Activated CD4-positive, CD25-positive, alpha-beta regulatory T cell treated with anti-CD3 and anti-CD28 coated beads, Interleukin-2, amount 50 U/mL, for 24 hours (primary cell): ENCODE measurements at regions not wholly inside any gene's neighbourhood (a gene's known extent, or its start where the extent isn't known, plus 50 kb on each side); places are given as distances from the start of the nearest gene placed in this dataset.
"Not testable (repeated sequence)": the region's sequence is repeated elsewhere in the genome, so short reads cannot be mapped to it uniquely, and the experiment has no call there.

Source experiments
- ATAC-seq, 2 donors: fragments of 150-1000 bp; cut with Tn5 transposase; one replicate each; pipeline ENCODE4 v1.10.0; 2021; ENCODE audit warnings: mild to moderate bottlenecking in 1 of 2, moderate library complexity in 1 of 2

DNA sequence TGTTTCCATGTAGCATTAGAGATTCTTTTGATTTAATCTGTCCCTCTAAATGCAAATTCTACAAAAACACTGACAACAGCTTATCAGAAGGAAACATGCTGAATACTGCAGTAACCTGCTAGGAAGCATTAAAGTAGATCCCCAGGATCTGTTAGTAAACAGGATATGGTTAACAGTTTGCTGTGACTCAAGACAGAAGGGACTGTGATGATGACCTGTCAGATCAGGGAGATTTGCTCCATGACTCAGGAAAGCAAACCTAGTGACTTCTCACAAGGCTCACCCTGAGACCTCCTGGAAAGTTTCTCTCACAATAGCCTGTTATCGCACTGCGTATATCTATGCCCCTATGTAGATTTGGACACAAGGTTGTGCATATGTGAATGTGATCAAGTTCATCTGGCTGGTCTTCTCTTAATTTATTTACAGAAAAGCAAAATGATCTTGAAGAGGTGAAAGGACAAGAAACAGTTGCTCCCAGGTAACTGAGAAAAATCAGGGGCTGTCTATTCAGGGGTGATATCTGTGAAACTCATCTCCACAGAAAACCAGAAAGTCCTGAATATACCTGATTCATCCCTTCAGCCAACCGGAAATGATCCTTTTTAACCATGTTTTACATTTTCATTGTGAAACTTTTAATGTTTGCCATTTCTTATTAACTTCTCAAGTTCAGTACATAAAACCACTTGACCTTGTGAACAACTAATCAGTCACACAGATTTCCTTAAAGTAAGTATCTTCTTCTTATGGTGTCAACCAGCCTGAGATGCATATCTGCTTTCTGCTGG, 333.1 kb upstream of the COX7C start:
- ATAC-seq = peak; percentile 27 to 42

DNA sequence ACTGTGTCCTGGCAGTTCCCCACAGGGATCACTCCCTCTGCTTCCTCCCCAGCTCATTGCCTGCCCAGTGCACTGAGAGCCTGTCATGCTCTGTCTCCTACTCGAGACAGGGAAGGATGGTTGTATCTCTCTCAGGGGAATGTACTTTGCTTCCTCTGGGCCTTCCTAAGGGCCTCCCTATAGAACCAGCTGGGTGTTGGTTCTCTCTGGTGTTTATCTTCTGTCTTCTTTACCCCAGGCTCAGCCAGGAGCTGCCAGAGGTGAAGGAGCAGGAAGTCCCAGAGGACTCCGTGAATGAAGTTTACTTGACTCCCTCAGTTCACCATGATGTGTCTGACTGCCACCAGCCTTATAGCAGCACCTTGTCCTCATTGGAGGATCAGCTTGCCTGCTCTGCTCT, 330.3 kb upstream of the COX7C start:
- ATAC-seq = not testable (repeated sequence)

- ATAC-seq = not testable (repeated sequence)
These were observed 328.0 kb upstream of the COX7C start for GRCh38 chr5:86289786-86290185.

DNA sequence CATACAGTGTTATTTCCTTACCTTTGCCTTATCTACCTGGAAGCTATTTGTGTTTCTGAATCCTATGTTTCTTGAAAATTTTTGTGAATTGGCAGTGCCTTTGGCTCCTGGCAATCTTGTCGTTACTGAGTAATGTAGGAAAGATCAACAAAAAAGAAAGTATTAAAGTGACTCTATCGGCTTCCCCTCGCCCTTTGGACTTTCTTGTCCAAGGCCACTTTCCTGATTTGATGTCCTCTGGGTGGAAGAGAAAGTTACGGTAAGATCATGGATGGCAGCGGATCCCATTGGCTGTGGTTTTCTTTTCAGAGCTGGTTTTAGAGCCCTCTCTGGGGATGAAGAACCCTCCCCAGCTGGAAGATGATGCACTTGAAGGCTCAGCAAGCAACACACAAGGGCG, 324.9 kb upstream of the COX7C start:
- ATAC-seq = not testable (repeated sequence)

DNA sequence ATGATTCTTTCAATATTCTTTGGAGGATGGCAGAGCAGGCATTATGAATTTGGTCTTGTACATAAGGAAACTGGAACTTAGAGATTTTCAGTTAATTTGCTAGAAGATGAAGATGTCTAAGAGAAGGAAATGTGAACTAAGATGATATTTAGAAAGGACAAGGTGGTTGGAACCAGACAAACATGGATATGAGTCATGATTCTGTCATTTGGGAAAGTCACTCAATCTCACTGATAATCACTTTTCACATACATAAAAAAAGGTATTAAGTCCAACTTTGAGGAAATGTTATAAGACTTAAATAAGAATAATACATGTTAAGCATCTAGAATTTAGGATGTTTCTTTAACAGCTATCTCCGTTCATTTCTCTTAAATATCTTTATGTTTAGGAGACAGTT, 315.1 kb upstream of the COX7C start:
- ATAC-seq = not testable (repeated sequence)

GRCh38 chr5:86305050-86305449, 312.7 kb upstream of the COX7C start:
- not testable (repeated sequence) for ATAC-seq

GRCh38 chr5:86314951-86315350, 302.8 kb upstream of the COX7C start:
- ATAC-seq = no peak

DNA sequence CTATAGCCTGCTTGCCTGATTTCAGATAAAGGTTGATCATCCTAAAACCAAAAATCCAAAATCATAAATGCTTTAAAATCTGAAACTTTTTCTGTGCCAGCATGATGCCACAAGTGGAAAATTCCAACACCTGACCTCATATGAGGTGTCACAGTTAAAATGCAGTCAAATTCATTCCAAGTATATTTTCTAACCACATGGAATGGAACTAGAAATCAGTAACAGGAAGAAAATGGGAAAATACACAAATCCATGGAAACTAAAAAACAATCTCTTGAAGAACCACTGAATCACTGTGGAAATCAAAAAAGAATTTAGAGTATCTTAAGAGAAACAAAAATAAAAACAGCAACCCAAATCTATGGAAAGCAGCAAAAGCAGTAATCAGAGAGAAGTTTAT, 297.5 kb upstream of the COX7C start:
- ATAC-seq = no peak

DNA sequence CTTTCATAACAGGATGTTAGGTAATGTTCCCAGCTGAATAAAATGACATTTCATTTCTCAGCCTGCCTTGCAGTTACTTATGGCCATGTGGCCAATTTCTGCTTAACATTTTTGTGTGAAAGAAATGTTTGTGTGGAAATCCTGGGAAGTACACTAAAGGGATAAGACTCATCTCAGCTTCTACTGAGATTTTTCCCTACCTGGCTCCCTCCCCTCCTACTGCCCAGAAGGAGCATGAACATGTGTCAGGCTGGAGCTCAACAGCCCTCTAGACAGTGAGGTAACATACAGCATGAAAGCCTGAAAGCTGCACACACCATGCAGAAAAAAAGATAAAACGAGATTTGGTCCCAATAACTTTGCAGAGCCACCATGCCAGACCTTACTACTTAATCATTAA, 288.4 kb upstream of the COX7C start:
- ATAC-seq = no peak

DNA sequence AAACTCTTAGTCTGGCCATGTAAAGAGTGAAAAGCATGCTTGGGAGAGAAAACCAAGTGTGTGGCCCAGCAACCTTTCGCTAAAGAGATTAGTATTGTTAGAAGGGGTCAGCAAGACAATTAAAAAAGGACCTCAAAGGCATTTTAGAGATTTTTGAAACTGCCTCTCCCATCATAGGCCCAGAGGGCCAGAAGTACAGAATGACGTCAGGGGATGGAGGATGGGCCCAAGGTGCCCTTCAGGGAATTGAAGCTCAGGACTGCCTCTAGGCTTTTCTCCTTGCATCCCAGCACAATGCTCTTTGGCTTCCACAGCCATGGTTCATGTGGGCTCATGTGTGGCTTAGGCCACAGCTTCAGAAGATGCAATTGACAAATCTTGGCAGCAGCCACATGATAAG, 287.0 kb upstream of the COX7C start:
- ATAC-seq = no peak

- no peak for ATAC-seq
These were observed 284.9 kb upstream of the COX7C start for GRCh38 chr5:86332851-86333250.

DNA sequence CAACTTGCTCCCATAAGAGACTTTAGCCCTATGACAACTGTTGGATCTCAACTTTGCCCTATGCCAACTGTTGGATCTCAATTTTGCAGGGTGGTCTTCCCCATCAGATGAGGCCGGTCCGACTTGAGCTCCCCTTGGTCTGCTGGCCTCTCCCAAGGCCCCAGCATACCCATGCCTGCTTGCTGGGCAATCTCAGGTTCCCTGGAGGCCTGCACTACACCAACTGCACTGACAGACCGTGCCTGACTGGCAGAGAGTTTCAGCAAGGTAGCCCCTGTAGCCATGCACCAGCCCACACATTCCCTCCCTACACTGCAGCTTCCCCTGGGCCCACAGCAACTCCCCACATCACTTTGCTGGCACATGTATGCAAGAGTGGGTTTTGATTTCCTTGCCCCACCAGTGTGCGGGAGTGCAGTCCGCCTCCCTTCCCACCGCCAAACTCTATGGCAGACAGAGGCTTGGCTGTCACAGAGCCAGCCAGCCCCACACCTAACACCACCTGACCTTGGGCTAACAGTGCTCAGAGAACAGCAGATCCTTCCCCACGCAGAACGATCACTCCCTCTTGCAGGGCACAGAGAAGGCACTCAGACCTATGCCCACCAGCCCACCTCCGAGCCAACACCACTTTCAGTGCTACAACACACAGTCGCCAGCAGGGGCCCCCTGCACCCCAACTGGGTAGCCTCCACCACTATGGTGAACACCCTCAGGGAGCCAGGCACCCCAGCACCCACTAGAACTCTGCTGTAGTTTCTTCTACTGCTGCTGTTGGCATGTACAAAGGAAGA, 279.9 kb upstream of the COX7C start:
- no peak for ATAC-seq

- ATAC-seq = no peak
These were observed 263.1 kb upstream of the COX7C start for GRCh38 chr5:86354664-86355063.

- no peak for ATAC-seq
These were observed 256.9 kb upstream of the COX7C start for GRCh38 chr5:86360801-86361200.

DNA sequence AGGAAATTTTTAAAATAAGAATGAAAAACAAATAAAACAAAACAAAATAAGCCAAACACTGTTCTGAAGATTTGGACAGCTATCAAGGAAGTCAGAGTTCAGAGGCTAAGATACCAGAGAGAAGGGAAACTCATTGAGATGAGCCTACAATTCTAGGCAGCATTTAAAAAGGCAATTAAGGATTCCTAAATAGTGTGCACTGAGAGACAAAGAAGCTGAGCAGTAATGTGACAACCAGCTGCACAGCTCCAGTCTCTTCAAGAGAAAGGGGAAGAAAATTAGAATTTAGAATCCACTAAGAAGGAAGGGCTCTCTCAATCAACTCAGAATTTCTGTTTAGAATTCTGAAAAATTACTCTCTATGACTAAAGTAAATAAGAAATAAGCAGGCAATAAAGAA, 246.7 kb upstream of the COX7C start:
- no peak for ATAC-seq

- ATAC-seq = no peak
These were observed 243.1 kb upstream of the COX7C start for GRCh38 chr5:86374611-86375010.

DNA sequence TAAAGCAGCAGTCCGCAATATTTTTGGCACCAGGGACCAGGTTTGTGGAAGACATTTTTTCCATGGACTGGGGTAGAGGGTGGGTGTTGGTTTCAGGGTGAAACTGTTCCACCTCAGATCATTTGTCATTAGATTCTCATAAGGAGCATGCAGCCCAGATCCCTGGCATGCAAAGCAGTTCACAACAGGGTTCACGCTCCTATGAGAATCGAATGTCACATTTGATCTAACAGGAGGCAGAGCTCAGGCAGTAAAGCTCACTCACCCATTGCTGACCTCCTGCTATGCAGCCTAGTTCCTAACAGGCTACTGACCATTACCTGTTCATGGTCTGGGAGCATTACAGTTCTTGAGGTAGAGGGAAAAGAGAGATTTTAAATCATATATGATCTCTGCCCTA, 241.5 kb upstream of the COX7C start:
- ATAC-seq = no peak

DNA sequence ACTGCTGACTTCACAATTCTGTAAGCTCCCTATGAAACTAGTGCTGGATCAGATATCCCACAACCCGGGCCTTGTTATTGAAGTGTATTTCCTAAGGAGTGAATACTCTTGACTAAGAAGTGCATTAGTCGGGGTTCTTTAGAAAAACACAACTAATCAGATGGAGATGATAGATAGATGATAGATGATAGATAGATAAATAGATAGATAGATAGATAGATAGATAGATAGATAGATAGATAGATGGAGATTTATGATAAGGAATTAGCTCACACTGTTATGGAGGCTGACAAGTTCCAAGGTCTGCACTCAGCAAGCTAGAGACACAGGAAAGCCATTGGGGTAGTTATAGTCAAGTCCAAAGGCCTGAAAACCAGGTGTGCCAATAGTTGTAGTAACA, 214.6 kb upstream of the COX7C start:
- no peak for ATAC-seq

DNA sequence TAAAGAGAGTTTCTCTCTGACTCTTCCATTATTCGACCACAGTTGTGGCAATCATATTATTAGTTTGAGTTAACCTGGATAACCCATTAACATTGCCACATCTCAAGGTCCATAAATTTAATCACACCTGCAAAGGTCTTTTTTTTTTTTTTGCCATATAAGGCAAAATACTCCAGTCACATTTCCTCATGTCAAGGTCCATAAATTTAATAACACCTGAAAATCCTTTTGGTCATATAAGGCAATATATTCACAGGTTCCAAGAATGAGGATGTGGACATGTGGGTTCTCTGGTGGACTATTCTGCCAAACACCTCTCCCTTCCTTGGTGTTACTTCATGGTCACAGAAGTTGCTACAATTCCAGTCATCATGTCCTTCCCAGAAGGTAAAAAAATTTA, 213.5 kb upstream of the COX7C start:
- no peak for ATAC-seq

DNA sequence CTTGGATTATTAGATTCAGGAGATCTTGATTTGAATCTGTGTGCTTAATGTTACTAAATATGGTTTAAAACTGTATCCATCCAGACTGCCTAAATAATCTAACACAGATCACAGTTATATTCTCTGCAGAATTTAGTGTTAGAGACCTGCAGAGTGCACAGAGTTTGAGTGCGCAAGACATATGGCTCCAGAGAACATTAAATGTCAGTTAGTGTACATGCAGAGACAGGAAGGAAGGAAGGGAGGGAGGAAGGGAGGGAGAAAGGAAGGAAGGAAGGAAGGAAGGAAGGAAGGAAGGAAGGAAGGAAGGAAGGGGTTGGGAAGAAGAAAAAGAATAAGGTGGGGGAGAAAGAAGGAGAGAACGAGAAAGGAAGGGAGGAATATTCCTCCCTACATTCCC, 210.0 kb upstream of the COX7C start:
- no peak for ATAC-seq

DNA sequence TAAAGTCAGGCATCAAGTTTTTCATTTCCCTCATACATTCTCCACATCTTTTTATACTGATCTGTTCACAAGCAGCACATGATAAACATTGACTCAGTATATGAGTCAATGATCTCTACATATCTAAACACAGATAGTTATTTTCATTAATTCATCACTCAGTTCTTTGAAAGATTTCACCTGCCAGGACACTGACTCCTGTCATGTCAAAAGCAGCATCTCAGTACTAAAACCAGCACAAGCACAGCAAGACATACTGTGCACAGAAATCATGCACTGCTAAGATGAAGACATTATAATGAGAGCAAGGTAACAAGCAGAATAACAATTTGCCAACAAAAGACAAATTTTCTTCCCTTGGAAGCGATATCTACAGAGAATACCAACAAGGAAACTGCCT, 206.1 kb upstream of the COX7C start:
- no peak for ATAC-seq

GRCh38 chr5:86427158-86427557, 190.6 kb upstream of the COX7C start:
- ATAC-seq = no peak

DNA sequence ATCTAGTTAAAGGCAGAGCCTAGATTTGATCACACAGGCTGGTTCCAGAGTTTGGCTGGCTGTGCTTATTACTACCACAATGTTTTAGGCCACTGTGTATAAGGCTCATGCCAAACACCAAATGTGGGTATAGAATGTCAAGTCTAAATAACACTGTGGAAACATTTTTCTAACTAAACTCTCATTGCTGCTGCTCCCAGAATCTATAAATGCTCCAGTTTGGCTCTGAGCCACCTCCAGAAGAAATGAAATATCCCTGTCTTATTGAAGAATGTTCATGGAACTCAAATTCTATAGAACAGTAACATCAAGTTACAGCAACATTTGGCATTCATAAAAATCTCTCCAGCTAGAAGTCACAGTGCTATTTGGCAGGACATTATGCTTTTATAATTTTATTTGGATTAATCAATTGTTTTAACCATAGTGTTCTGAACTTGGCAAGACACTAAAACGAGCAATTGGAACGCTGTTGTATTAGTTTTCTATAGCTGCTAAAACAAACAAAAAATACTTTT, 178.1 kb upstream of the COX7C start:
- no peak for ATAC-seq
